Bronchial epithelial cell (primary cell): ENCODE measurements at regions not wholly inside any gene's neighbourhood (a gene's known extent, or its start where the extent isn't known, plus 50 kb on each side); places are given as distances from the start of the nearest gene placed in this dataset.

Experiments used
- DNase-seq: peaks from one replicate; pipeline ENCODE4 v3.0.0-alpha.2; 2010; ENCODE audit warnings: low read depth
- FAIRE-seq: peaks from 2 replicates; lab custom pipeline; 2011; peaks lifted over from hg19 to GRCh38; lab: Jason Lieb, UNC
- H3K27me3 ChIP-seq: 2 replicates; pipeline ENCODE4 v1.5.1; 2011; ENCODE audit warnings: low read length; ENCODE audit not compliant: control insufficient read depth, insufficient read depth
- H3K36me3 ChIP-seq: 2 replicates; pipeline ENCODE4 v1.5.1; 2011; ENCODE audit warnings: low read length; ENCODE audit not compliant: control insufficient read depth, insufficient read depth
- H3K4me3 ChIP-seq: 2 replicates; pipeline ENCODE4 v1.5.1; 2011; ENCODE audit warnings: mild to moderate bottlenecking, low read depth, low read length, control low read depth
- CTCF ChIP-seq: IDR thresholded peaks from 2 replicates; pipeline ENCODE4 v1.5.1; 2011; ENCODE audit warnings: mild to moderate bottlenecking, moderate library complexity, low read length, control low read depth, inconsistent platforms; ENCODE audit not compliant: insufficient read depth, severe bottlenecking

GRCh38 chr10:100618091-100618615, 82.4 kb downstream of the HIF1AN start:
- Histone ChIP-seq H3K4me3 (no peak overlapping the region), H3K27me3 (peaks cover 20% of the 10 kb centered on the region), H3K36me3 (no peaks in the 10 kb centered on the region)
- DNase-seq: no peak
- no peak for FAIRE-seq
- TF ChIP-seq CTCF: no peak

GRCh38 chr10:100618632-100619255, 83.0 kb downstream of the HIF1AN start:
- DNase-seq (no peak), FAIRE-seq (peak; percentile 18)
- TF ChIP-seq CTCF: no peak
- Histone ChIP-seq H3K27me3 (peaks cover 20% of the 10 kb centered on the region), H3K4me3 (no peak overlapping the region), H3K36me3 (no peaks in the 10 kb centered on the region)

- DNase-seq (no peak), FAIRE-seq (no peak)
- no peaks in the 10 kb centered on the region for H3K36me3 ChIP-seq
- TF ChIP-seq CTCF: no peak
- H3K4me3 ChIP-seq: no peak overlapping the region
- H3K27me3 ChIP-seq: peaks cover 26% of the 10 kb centered on the region
Observed at GRCh38 chr10:100620087-100620835, 84.5 kb downstream of the HIF1AN start.

GRCh38 chr10:100621360-100622205, 85.8 kb downstream of the HIF1AN start:
- DNase-seq (no peak), FAIRE-seq (no peak)
- Histone ChIP-seq H3K4me3 (no peak overlapping the region), H3K36me3 (no peaks in the 10 kb centered on the region), H3K27me3 (peaks cover 31% of the 10 kb centered on the region)
- TF ChIP-seq CTCF: no peak

- Histone ChIP-seq H3K36me3 (no peaks in the 10 kb centered on the region), H3K4me3 (no peak overlapping the region), H3K27me3 (peaks cover 31% of the 10 kb centered on the region)
- TF ChIP-seq CTCF: no peak
- FAIRE-seq (no peak), DNase-seq (no peak)
Observed at GRCh38 chr10:100622946-100623345, 87.2 kb downstream of the HIF1AN start.
